CD4-positive, alpha-beta T cell treated with Interleukin-4 for 1 hour (primary cell): ENCODE measurements at regions not wholly inside any gene's neighbourhood (a gene's known extent, or its start where the extent isn't known, plus 50 kb on each side); places are given as distances from the start of the nearest gene placed in this dataset.
"Not testable (repeated sequence)": the region's sequence is repeated elsewhere in the genome, so short reads cannot be mapped to it uniquely, and the experiment has no call there.

Source experiments
- DNase-seq, 2 donors: peaks; one replicate each; pipeline ENCODE4 v3.0.0-alpha.2; 2020 to 2022

GRCh38 chr13:58385336-58385735 is 753.8 kb downstream of the PCDH17 start:
- DNase-seq, result not testable (repeated sequence)

DNA sequence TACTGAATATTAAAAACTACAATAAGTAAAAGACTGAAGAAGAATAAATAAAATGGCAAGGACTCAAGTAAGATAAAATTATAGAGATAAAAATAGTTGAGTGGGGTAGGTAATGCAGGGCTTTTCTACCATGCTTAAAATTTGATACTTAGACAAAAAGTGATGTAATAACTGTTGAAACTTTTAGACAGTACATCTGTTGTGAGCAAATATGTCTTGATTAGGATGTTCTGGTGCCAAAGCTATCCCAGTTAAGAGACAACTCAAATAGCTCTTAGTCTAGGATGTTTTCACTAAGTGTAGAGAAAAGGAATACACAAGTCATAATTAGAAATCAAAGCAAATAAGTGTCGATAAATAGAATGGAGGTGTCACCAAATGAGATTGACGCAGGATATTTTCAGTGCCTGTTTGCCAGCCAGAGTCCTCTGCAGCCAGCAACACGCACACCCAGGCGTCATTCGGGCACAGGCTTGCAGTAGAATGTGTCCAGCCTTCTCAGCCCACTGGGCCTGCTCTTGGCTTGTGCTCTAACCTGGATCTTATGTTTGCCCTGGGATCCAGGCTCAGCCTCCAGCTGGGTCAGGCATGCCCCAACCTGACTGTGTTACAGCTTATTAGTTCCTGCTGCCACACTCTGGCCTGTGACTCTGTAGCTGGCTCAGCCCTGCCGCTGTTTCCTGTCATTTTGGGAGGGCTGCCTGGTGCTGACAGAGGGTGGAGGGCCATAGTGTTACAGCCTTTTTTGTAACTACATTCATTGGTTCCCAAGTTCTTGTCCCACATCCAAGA is 766.2 kb downstream of the PCDH17 start:
- DNase-seq, result no peak

DNA sequence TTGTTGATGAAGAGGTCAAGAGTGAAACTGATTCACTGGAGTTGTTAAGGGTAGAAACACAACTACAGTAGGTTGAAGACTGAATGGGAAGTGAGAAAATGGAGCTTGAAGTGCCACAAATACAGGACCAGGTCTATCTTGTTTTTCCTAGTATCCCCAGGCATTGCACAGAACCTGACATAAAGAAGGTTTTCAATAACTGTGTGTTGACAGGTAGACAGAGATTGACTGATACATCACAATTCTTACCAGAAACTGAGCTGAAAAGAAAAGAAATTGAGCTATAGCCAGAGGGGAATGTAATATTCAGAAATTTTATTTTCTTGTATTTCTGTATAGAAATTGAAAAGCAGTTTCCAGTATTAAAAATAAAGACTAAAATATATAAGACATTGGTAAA is 767.7 kb downstream of the PCDH17 start:
- DNase-seq, result no peak

DNA sequence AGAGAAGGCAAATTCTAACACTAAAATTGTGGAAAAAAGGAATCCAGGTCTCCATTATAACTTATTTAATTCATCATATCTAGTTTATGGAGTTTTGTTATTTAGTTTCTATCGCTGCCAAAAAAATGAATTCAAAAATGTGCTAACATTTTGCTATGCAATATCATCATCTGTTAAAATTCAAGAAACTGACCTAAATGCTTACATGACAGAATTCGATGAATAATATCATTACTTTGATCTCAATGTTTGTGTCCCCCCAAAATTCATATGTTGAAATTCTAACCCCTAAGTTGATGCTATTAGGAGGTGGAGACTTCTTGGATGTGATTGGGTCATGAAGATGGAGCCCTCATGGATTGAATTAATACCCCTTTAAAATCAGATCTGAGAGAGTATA is 775.0 kb downstream of the PCDH17 start:
- no peak for DNase-seq

GRCh38 chr13:58429917-58430316 is 798.4 kb downstream of the PCDH17 start:
- no peak for DNase-seq

GRCh38 chr13:58434943-58435342 is 803.4 kb downstream of the PCDH17 start:
- DNase-seq, result no peak

DNA sequence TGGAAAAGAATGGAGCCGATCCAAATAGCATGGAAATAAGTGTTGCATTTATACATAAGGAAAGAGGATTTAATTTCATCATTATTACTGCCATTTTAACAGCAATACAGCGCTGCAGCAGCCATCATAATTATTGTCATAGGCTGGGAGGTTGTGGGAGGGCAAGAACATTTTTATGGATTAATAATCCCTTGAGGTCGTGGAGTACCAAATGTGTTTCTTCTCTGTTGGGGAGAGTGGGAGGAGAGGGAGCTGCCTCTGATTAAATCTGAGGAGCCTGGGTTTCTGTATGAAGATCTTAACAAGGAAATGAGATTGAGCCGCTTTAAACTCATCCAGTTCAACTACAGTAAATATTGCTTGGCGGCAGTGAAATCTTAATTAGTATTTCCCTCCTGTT is 805.9 kb downstream of the PCDH17 start:
- DNase-seq, result no peak

DNA sequence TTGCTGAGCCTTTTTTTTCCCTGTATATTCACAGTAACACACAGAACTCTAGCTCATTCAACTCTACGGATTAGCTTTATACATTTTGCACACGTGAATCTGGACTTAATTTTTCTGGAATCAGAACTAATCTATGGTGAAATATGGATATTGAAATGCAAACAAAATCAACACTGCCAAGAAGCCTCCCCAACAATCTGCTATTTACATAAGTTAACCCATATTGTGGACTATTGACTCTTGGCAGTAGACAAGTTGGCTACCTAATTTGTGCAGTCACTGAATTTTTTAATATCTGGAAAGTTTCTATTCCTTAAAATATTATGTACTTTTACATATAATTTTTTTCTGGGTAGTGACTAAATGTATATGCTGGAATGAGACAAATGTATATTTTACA is 815.4 kb downstream of the PCDH17 start:
- DNase-seq, result no peak

DNA sequence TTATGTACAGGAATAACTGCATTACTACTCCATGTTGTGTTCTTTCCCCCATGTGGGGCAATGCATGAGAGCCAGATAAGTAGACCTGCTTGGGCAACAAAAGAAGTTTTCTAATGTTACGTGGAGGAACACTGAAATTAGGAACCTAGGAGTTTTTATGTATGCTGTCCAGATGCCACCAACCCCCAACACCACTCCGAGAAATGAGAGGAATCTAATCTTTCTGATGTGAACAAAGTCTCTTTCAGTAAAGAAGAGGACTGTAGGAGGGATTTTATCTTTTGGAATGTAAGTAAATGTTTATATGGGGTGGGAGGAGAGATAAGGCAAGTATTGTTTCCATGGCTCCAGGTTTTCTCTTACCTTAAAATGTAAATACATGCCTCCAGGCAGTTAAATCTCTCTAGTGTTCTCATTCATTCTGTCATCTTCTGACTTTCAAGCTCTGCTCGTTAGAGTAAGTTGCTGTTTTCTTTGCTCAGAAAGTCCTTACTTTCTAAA is 820.6 kb downstream of the PCDH17 start:
- DNase-seq, result no peak

GRCh38 chr13:58455094-58455493 is 823.5 kb downstream of the PCDH17 start:
- DNase-seq, result no peak

- DNase-seq, result no peak
These were observed 829.7 kb downstream of the PCDH17 start for GRCh38 chr13:58461217-58461616.

- DNase-seq, result no peak
These were observed 832.3 kb downstream of the PCDH17 start for GRCh38 chr13:58463841-58464240.

GRCh38 chr13:58467176-58467575 is 835.6 kb downstream of the PCDH17 start:
- no peak for DNase-seq

DNA sequence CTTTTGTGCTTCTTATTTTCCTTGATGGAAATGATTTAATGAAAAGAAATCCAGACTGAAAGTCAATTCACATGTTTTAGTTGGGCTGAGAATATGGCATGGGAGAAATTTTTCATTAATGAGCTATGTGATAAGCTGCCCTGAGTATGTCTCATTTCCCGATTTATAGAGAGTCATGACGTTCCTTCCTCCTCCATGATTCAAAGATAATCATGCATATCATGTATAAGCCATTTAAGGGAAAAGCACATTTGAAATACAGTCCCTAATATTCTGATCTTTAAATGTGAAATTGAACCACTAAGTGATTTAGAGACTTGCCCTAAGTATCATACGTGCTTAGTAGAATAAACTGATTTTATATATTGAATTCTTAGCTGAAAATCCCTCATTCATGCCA is 840.9 kb downstream of the PCDH17 start:
- DNase-seq, result no peak

DNA sequence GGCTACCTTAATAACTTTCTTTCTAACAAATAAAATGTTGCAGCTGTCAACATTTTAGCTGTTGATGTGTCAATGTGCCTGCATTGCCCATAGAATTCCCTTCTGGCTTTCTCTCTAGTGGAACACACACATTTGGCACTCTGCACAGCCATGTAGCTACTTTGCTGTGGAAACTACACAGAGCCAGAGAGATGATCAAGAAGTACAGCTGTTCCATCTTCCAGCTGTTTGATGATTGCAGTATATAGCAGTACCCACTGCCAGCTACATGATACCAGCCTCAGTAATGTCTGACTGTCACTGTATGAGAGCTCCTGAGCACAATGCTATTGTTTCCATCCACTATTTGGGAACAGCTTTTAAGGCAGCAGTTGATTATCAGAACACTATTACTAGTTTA is 843.0 kb downstream of the PCDH17 start:
- DNase-seq, result no peak

- no peak for DNase-seq
These were observed 844.8 kb downstream of the PCDH17 start for GRCh38 chr13:58476206-58476918.

- no peak for DNase-seq
These were observed 847.3 kb downstream of the PCDH17 start for GRCh38 chr13:58478858-58479257.

DNA sequence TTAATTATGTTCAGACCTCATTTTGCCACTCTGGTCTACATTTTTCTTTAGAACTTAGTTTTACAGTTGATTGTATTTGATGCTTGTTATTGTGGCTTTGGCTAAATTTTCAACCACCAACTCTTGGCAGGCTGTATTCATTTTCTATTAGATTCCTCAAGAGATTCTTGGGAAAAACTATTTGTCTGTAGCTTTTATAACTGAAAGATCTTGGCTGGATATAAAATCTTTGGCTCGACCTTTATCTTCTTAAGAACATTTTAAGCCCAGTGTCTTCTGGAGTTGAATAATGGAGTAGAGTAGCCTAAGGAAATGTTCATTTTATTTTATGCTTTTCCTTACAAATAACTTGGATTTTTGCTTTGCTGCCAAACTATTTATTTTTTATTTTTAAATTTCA is 848.5 kb downstream of the PCDH17 start:
- no peak for DNase-seq

DNA sequence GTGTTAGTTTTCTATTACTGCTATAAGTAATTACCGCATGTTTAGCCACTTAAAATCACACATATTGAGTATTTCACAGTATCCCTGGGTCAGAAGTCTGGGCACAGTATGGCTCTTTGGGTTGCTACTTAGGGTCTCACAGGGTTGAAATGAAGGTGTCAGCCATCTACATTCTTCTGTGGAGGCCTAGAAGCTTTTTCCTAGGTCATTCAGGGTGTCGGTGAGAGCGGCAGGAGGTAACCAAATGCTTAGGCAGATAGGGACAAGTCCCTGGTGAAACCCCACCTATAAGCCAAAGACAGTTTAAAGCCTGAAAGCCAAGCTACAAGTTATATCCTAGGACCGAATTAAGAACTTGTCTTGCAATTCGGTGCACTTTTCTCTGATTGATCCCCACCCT is 856.7 kb downstream of the PCDH17 start:
- DNase-seq, result no peak

- no peak for DNase-seq
These were observed 864.1 kb downstream of the PCDH17 start for GRCh38 chr13:58495668-58496067.

DNA sequence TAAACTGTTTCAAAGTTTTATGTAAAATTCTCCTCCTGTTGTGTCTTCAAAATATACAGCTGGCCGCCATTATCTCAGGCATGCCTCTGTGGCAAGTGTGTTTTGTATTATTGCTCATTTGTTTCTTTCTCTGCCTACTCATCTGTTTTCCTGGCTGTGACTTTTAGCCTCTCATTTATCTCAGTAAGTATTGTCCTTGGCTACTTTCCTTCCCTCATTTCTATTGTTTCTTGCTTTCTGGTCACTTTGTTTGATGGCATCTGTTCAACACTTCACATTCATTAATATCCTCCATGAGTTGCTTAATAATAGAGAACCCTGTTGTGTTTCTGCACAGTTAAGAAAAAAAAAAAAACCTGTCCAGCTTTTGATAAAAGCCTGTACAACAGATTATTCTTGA is 869.4 kb downstream of the PCDH17 start:
- no peak for DNase-seq

DNA sequence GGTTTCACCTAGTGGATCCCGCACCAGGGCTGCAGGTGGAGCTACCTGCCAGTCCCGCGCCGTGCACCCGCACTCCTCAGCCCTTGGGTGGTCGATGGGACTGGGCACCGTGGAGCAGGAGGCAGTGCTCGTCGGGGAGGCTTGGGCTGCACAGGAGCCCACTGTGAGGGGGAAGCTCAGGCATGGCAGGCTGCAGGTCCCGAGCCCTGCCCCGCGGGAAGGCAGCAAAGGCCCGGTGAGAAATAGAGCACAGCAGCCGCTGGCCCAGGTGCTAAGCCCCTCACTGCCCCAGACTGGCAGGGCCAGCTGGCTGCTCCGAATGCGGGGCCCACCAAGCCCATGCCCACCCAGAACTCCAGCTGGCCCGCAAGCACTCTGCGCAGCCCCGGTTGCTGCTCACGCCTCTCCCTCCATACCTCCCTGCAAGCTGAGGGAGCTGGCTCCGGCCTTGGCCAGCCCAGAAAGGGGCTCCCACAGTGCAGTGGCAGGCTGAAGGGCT is 872.7 kb downstream of the PCDH17 start:
- DNase-seq, result not testable (repeated sequence)

DNA sequence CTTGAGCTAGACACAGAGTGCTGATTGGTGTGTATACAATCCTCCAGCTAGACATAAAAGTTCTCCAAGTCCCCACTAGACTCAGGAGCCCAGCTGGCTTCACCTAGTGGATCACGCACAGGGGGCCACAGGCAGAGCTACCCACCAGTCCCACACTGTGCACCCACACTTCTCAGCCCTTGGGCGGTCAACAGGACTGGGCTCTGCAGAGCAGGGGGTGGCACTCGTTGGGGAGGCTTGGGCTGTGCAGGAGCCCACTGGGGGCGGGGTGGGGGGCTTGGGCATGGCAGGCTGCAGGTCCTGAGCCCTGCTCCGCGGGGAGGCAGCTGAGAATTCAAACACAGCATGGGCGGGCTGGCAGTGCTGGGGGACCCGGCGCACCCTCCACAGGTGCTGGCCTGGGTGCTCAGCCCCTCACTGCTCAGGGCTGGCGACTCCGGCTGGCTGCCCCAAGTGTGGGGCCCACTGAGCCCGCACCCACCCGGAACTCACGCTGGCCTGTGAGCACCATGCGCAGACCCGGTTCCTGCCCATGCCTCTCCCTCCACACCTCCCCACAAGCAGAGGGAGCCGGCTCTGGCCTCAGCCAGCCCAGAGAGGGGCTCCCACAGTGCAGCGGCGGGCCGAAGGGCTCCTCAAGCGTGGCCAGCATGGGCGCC is 873.8 kb downstream of the PCDH17 start:
- not testable (repeated sequence) for DNase-seq

DNA sequence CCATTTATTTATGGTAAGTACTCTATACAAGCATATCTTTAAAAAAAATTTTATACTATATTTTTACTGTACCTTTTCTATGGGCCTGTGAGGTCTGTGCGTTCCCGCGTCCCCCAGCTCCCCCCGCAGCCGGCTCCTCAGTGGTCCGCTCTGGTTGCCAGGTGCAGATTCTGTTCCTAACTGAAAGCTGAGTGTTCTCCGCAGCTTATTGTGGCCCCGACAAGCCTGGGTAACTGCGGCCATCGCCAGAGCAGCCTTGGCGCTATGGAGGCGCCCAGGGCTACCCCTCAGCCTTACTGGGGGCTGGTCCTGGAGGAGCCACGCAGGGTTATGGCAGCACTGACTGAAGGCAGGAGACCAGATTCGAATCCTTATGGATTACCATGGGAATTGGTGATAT is 896.8 kb downstream of the PCDH17 start:
- no peak for DNase-seq
